ENCODE measurements at regions not wholly inside any gene's neighbourhood (a gene's known extent, or its start where the extent isn't known, plus 50 kb on each side); places are given as distances from the start of the nearest gene placed in this dataset.

DNA sequence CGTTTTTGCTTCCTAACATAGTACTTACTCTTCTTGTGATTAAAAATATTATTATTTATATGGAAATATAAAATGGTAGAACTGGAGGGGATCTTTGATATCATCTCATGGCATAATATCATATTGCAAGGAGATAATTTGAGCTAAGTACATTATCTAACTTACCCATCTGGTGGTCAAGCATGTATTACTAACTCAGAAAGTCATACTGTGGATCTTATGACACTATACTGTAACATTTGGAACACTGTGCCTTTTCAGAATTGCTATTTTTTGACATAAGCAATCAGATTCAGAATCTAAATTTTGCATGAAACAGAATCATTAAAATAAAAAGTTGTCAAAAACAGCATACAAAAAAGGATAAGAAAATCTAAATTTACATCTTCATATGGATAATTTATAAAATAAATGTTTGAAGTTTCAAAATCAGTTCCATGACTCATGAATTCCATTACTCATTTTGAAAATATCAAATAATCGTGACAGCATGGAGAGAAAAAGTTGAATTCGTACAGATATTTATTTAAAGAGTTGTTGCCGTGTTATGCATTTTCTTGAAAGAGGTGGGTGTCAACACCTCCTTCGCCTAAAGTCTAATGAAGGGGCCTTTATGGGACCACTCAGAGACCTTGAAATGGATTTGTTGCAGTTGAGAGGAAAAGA lies 928.1 kb downstream of the PDHA2 start:
- DNase-seq (ENCODE audit: low read depth), result no peak
- TF ChIP-seq, protein P1, sequence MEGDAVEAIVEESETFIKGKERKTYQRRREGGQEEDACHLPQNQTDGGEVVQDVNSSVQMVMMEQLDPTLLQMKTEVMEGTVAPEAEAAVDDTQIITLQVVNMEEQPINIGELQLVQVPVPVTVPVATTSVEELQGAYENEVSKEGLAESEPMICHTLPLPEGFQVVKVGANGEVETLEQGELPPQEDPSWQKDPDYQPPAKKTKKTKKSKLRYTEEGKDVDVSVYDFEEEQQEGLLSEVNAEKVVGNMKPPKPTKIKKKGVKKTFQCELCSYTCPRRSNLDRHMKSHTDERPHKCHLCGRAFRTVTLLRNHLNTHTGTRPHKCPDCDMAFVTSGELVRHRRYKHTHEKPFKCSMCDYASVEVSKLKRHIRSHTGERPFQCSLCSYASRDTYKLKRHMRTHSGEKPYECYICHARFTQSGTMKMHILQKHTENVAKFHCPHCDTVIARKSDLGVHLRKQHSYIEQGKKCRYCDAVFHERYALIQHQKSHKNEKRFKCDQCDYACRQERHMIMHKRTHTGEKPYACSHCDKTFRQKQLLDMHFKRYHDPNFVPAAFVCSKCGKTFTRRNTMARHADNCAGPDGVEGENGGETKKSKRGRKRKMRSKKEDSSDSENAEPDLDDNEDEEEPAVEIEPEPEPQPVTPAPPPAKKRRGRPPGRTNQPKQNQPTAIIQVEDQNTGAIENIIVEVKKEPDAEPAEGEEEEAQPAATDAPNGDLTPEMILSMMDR (IDR thresholded peaks at IDR 0.05; ENCODE audit: control insufficient read depth, extremely low read depth, insufficient read depth), result no peak
- no peak overlapping the region for H3K4me3 ChIP-seq (ENCODE audit: low read depth, low read length)

DNA sequence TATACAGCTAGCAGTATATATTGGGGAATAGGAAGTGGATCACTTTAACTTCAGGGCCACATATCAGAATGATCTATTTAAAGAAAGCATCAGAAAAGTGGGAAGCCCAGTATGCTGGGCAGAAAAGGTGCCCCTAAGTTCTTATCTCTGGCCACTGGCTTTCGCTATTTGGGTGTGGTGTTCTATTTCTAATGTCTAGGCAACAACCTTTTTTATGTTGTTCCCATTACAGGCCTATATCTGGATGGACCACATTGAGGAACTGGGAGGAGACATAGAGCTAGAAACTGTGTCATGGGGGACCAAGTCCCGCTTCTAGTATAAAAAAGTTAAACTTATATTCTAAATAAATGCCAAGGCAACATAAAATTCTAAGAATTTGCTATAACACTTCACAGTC lies 935.6 kb downstream of the PDHA2 start:
- DNase-seq (ENCODE audit: low read depth), result no peak
- TF ChIP-seq, protein P1 (IDR thresholded peaks at IDR 0.05; ENCODE audit: control insufficient read depth, extremely low read depth, insufficient read depth), result no peak
- H3K4me3 ChIP-seq (ENCODE audit: low read depth, low read length), result no peak overlapping the region

DNA sequence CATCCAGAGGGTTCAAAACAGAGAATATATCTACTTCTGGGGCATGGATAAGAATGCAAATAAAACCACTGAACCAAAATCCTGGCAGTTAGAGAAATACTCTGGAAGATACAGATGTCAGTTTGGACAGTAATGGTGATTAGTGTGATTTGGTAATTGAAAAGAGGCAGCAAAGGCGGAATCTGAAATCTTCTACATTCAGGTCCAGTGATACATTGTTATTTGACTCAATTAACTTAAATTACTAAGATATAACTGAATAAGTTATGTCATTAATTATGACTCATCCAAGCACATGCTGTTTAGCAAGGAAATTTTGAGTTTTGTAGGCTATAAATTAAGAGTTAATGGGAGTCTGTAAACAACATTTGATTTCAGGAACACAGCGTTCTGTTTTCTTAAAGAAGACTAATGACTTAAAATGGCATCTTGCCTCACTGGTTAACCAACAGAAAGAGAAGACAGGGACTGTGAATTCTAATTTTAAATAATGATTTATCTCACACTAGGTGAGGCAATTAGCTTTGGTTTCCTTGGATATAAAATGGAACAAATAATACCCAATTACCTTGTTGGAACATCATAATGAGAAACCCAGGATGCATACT lies 937.1 kb downstream of the PDHA2 start:
- H3K4me3 ChIP-seq (ENCODE audit: low read depth, low read length), result no peak overlapping the region
- peak; percentile 46 for DNase-seq (ENCODE audit: low read depth)
- TF ChIP-seq, protein P1 (IDR thresholded peaks at IDR 0.05; ENCODE audit: control insufficient read depth, extremely low read depth, insufficient read depth), result no peak

DNA sequence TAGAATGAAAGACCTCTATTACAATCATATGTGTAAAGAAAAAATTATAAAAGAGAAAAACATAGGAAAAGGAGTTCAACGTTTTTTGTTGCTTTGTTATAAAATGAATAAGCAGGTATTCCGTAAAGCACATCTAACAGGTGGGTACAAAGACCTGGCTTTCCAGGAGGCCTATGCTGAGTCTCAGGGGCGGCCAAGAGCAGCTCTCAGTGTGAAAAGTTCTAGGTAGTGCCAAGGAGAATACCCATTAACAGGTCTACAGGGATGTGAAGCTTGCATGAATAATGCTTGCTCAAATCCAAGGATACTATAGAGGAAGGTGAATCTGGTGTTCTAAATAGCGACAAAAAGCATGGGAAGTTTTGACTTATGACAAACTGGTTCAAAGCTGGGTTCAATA lies 944.4 kb downstream of the PDHA2 start:
- TF ChIP-seq, protein P1 (IDR thresholded peaks at IDR 0.05; ENCODE audit: control insufficient read depth, extremely low read depth, insufficient read depth), result no peak
- no peak overlapping the region for H3K4me3 ChIP-seq (ENCODE audit: low read depth, low read length)
- no peak for DNase-seq (ENCODE audit: low read depth)

DNA sequence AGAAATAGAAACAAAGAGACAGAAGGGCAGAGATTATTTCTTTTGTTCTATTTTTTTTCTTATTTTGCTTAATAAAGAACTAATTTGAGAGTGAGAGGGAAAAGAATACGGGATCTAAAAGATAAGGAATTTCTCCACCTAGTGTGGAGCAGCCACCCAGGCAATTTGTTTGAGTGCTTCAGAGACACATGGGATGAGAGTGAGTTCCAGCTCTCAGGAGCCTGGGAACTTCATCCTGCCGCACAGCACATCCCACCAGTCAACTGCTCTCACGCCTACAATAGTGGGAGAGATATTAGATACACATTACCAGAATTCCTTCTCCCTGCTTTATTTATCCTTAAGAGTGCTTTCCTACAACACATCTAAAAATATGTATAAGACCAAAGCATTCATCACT lies 946.4 kb downstream of the PDHA2 start:
- H3K4me3 ChIP-seq (ENCODE audit: low read depth, low read length), result no peak overlapping the region
- no peak for DNase-seq (ENCODE audit: low read depth)
- TF ChIP-seq, protein P1 (IDR thresholded peaks at IDR 0.05; ENCODE audit: control insufficient read depth, extremely low read depth, insufficient read depth), result no peak

DNA sequence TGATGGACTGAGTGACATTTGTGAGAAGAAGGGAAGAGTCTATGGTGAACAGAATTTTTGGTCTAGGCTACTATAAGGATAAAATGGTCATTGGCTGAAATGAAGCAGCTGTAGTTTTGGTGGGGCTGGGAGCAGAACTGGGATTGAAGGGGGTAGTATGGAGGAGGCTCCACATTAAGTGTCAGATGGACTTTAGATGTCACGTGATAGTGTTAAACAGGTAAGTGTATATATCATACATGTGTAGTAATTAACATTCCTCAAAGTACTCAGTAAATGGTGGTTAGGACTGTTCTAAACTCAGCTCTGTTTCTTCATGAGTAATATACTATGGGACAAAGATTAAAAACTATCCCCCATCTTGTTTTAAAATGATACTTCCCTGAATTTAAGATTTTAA lies 947.9 kb downstream of the PDHA2 start:
- no peak for DNase-seq (ENCODE audit: low read depth)
- H3K4me3 ChIP-seq (ENCODE audit: low read depth, low read length), result no peak overlapping the region
- TF ChIP-seq, protein P1 (IDR thresholded peaks at IDR 0.05; ENCODE audit: control insufficient read depth, extremely low read depth, insufficient read depth), result no peak

DNA sequence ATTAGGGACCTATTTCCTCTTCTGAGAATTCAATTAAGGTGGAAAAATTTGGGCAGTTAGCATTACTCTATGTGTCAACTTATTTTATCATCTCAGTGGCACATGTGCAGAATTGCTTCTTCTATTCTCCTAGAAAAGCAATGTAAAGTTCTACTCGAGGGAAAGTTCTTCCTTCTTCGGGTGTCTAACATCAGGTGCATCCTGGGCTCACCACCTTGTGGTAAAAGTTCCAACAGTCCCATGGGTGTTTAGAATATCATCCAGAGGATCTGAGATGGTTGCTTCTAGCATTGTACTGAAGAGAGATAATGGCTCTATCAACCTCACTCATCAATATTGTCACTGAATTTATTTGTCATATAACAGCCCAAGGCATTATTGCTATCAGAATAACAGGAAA lies 969.7 kb downstream of the PDHA2 start:
- TF ChIP-seq, protein P1 (IDR thresholded peaks at IDR 0.05; ENCODE audit: control insufficient read depth, extremely low read depth, insufficient read depth), result no peak
- DNase-seq (ENCODE audit: low read depth), result no peak
- no peak overlapping the region for H3K4me3 ChIP-seq (ENCODE audit: low read depth, low read length)

All from LNCaP clone FGC (cell line).